Keratinocyte (primary cell): ENCODE measurements at regions not wholly inside any gene's neighbourhood (a gene's known extent, or its start where the extent isn't known, plus 50 kb on each side); places are given as distances from the start of the nearest gene placed in this dataset.

Experiments used
- EZH2 ChIP-seq: IDR thresholded peaks from one replicate; pipeline ENCODE4 v1.6.1; 2012; ENCODE audit warnings: inconsistent platforms, mild to moderate bottlenecking, low read length, moderate library complexity
- TF ChIP-seq, protein P1 (sequence below), 3 experiments: IDR thresholded peaks in 1 of 3; conservative IDR thresholded peaks in 1 of 3; optimal IDR thresholded peaks in 1 of 3; 2 replicates in 2 of 3; 3 replicates in 1 of 3; pipeline versions ENCODE3 to v1.5.1; 2011; ENCODE audit warnings: low read length in 3 of 3, mild to moderate bottlenecking in 3 of 3, moderate library complexity in 2 of 3, control low read depth in 1 of 3, inconsistent platforms in 1 of 3; ENCODE audit not compliant: insufficient read depth in 2 of 3; ENCODE audit errors: extremely low read depth in 1 of 3

DNA sequence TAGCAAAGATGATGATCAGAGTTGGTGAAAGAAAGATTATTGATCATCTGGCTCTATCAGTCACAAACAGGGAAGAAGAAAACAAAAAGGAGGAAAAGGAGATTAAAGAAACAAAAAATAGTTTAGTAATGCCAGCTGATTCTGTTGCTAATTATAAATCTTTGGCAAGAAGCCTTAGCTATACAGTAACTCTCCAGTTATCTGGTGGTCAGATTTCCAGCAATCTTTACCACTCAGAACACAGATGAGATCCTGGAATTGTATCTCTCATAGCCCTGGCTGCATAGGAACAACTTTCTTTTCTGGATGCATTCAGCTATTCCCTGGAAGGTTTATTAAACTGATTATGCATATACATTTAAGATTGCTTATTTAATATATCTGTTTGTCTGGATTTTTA is 256.8 kb upstream of the ZEB2 start:
- TF ChIP-seq, protein P1, sequence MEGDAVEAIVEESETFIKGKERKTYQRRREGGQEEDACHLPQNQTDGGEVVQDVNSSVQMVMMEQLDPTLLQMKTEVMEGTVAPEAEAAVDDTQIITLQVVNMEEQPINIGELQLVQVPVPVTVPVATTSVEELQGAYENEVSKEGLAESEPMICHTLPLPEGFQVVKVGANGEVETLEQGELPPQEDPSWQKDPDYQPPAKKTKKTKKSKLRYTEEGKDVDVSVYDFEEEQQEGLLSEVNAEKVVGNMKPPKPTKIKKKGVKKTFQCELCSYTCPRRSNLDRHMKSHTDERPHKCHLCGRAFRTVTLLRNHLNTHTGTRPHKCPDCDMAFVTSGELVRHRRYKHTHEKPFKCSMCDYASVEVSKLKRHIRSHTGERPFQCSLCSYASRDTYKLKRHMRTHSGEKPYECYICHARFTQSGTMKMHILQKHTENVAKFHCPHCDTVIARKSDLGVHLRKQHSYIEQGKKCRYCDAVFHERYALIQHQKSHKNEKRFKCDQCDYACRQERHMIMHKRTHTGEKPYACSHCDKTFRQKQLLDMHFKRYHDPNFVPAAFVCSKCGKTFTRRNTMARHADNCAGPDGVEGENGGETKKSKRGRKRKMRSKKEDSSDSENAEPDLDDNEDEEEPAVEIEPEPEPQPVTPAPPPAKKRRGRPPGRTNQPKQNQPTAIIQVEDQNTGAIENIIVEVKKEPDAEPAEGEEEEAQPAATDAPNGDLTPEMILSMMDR (optimal IDR thresholded peaks at IDR 0.05 in 1 of 3, IDR thresholded peaks at IDR 0.05 in 1 of 3, conservative IDR thresholded peaks at IDR 0.05 in 1 of 3; ENCODE audit: extremely low read depth in 1 of 3, insufficient read depth in 2 of 3, low read length in 3 of 3) = no peak
- no peak for TF ChIP-seq EZH2
